ENCODE measurements at regions not wholly inside any gene's neighbourhood (a gene's known extent, or its start where the extent isn't known, plus 50 kb on each side); places are given as distances from the start of the nearest gene placed in this dataset.

DNA sequence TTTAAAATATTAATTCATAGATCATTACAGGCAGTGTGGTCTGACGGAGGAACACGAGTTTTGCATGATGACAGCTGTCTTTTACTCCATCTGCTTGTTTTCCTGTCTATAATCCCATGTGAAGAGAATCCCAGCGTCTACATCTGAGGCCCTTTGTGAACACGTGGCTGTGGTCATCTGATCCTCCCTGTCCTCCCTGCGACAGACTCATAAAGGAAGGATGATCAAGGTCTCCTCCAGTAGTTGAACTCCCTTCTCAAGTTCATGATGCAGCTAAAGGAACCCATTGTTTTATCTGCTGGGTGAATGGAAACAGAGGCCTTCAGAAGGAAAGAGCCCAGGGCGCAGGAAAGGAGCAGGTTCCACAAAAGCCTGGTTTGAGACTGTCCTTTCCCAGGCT lies 435.8 kb upstream of the JARID2 start:
- WGBS (ENCODE audit: low lambda C conversion rate), result 17% methylated on average over 6 of the region's 6 CpGs
- DNase-seq (ENCODE audit: low spot score), result no peak
- Histone ChIP-seq H3K27ac (ENCODE audit: extremely low read length, insufficient read depth, low read length) (no peak overlapping the region), H4K20me1 (ENCODE audit: insufficient read depth, low read length) (no peaks in the 10 kb centered on the region), H3K4me1 (ENCODE audit: insufficient read depth, low read length) (peaks cover under 1% of the 10 kb centered on the region; the same call in 1 of the 2 replicates), H3K4me3 (replicated peaks in 1 of 3; ENCODE audit: insufficient read depth in 1 of 3, low read depth in 2 of 3, low read length in 3 of 3) (no peak overlapping the region), H3K27me3 (ENCODE audit: control insufficient read depth in 1 of 2, insufficient read depth in 2 of 2, low read length in 2 of 2) (peaks cover 0 to under 1% of the 10 kb centered on the region in 2 experiments; a peak in 2 of 5 replicates), H3K9ac (ENCODE audit: insufficient read depth, low read depth, low read length) (no peak overlapping the region), H2AFZ (ENCODE audit: low read length) (no peak overlapping the region), H3K4me2 (ENCODE audit: low read depth, low read length) (no peak overlapping the region), H3K79me2 (ENCODE audit: insufficient read depth, low read length) (no peaks in the 10 kb centered on the region), H3K9me3 (ENCODE audit: low read length) (no peaks in the 10 kb centered on the region), H3K36me3 (replicated peaks in 1 of 2; ENCODE audit: control insufficient read depth in 1 of 2, insufficient read depth in 2 of 2, low read length in 2 of 2) (no peaks in the 10 kb centered on the region)
- ChIA-PET POLR2A (no interaction called here), CTCF (ENCODE audit: low intra/inter-chr PET ratio, low total read pairs) (no interaction called here)
- TF ChIP-seq HDAC1 (CRISPR knock-in tag; IDR thresholded peaks at IDR 0.05) (no peak), SP140L (CRISPR knock-in tag; IDR thresholded peaks at IDR 0.05; ENCODE audit: borderline replicate concordance) (no peak), GFI1 (CRISPR knock-in tag; IDR thresholded peaks at IDR 0.05; ENCODE audit: borderline replicate concordance) (no peak), ZNF224 (CRISPR knock-in tag; IDR thresholded peaks at IDR 0.05) (no peak), ZNF432 (CRISPR knock-in tag; IDR thresholded peaks at IDR 0.05; ENCODE audit: borderline replicate concordance) (no peak), RBM39 (IDR thresholded peaks at IDR 0.05; ENCODE audit: low read depth, low read length, poor library complexity, severe bottlenecking) (no peak), ZNF550 (CRISPR knock-in tag; IDR thresholded peaks at IDR 0.05; ENCODE audit: borderline replicate concordance) (no peak), TEAD2 (CRISPR knock-in tag; IDR thresholded peaks at IDR 0.05) (no peak), ZNF678 (CRISPR knock-in tag; IDR thresholded peaks at IDR 0.05) (no peak), EZH2 (conservative IDR thresholded peaks at IDR 0.05; ENCODE audit: low read depth, low read length) (no peak), STAG1 (CRISPR knock-in tag; IDR thresholded peaks at IDR 0.05) (no peak), ZNF138 (CRISPR knock-in tag; IDR thresholded peaks at IDR 0.05; ENCODE audit: low read depth) (no peak)
- TF ChIP-seq, protein P1, sequence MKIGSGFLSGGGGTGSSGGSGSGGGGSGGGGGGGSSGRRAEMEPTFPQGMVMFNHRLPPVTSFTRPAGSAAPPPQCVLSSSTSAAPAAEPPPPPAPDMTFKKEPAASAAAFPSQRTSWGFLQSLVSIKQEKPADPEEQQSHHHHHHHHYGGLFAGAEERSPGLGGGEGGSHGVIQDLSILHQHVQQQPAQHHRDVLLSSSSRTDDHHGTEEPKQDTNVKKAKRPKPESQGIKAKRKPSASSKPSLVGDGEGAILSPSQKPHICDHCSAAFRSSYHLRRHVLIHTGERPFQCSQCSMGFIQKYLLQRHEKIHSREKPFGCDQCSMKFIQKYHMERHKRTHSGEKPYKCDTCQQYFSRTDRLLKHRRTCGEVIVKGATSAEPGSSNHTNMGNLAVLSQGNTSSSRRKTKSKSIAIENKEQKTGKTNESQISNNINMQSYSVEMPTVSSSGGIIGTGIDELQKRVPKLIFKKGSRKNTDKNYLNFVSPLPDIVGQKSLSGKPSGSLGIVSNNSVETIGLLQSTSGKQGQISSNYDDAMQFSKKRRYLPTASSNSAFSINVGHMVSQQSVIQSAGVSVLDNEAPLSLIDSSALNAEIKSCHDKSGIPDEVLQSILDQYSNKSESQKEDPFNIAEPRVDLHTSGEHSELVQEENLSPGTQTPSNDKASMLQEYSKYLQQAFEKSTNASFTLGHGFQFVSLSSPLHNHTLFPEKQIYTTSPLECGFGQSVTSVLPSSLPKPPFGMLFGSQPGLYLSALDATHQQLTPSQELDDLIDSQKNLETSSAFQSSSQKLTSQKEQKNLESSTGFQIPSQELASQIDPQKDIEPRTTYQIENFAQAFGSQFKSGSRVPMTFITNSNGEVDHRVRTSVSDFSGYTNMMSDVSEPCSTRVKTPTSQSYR (CRISPR knock-in tag; IDR thresholded peaks at IDR 0.05; ENCODE audit: borderline replicate concordance), result no peak
- TF ChIP-seq, protein P2, sequence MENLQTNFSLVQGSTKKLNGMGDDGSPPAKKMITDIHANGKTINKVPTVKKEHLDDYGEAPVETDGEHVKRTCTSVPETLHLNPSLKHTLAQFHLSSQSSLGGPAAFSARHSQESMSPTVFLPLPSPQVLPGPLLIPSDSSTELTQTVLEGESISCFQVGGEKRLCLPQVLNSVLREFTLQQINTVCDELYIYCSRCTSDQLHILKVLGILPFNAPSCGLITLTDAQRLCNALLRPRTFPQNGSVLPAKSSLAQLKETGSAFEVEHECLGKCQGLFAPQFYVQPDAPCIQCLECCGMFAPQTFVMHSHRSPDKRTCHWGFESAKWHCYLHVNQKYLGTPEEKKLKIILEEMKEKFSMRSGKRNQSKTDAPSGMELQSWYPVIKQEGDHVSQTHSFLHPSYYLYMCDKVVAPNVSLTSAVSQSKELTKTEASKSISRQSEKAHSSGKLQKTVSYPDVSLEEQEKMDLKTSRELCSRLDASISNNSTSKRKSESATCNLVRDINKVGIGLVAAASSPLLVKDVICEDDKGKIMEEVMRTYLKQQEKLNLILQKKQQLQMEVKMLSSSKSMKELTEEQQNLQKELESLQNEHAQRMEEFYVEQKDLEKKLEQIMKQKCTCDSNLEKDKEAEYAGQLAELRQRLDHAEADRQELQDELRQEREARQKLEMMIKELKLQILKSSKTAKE (CRISPR knock-in tag; IDR thresholded peaks at IDR 0.05; ENCODE audit: borderline replicate concordance), result no peak
- TF ChIP-seq, protein P3, sequence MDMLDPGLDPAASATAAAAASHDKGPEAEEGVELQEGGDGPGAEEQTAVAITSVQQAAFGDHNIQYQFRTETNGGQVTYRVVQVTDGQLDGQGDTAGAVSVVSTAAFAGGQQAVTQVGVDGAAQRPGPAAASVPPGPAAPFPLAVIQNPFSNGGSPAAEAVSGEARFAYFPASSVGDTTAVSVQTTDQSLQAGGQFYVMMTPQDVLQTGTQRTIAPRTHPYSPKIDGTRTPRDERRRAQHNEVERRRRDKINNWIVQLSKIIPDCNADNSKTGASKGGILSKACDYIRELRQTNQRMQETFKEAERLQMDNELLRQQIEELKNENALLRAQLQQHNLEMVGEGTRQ (IDR thresholded peaks at IDR 0.05; ENCODE audit: low read depth, low read length), result no peak
- TF ChIP-seq, protein P3 (CRISPR knock-in tag; IDR thresholded peaks at IDR 0.05; ENCODE audit: borderline replicate concordance), result no peak
- TF ChIP-seq, protein P4, sequence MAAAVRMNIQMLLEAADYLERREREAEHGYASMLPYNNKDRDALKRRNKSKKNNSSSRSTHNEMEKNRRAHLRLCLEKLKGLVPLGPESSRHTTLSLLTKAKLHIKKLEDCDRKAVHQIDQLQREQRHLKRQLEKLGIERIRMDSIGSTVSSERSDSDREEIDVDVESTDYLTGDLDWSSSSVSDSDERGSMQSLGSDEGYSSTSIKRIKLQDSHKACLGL (CRISPR knock-in tag; IDR thresholded peaks at IDR 0.05), result no peak
- intact Hi-C loops (cut with micrococcal nuclease; ENCODE audit: unreplicated experiment) (no loop called here), in situ Hi-C loops (cut with HindIII; ENCODE audit: extremely low pct_ligation_motif_present, low pct_unique_long_range_greater_than_20kb) (no loop called here)
- ATAC-seq, result no peak
- no peak for FAIRE-seq
- no TSS peak for BruUV-seq (replicated peaks)

Measured in HepG2 (cell line).